HG03439 (cell line): ENCODE measurements at regions not wholly inside any gene's neighbourhood (a gene's known extent, or its start where the extent isn't known, plus 50 kb on each side); places are given as distances from the start of the nearest gene placed in this dataset.
"Not testable (repeated sequence)": the region's sequence is repeated elsewhere in the genome, so short reads cannot be mapped to it uniquely, and the experiment has no call there.

ENCODE experiments used
- ATAC-seq: cut with Tn5 transposase; IDR thresholded peaks from one replicate; pipeline ENCODE4 v1.9.1; 2021; ENCODE audit warnings: mild to moderate bottlenecking, moderate library complexity; ENCODE audit not compliant: unreplicated experiment

- no peak for ATAC-seq
Measured at GRCh38 chr3:127420829-127421228, 133.0 kb upstream of the PRR20G start.

GRCh38 chr3:127419641-127420553 lies 132.1 kb upstream of the PRR20G start:
- ATAC-seq, result no peak

- no peak for ATAC-seq
Measured at GRCh38 chr3:127419182-127419581, 131.3 kb upstream of the PRR20G start.

- no peak for ATAC-seq
Measured at GRCh38 chr3:127418560-127419147, 130.8 kb upstream of the PRR20G start.

GRCh38 chr3:127417709-127418559 lies 130.1 kb upstream of the PRR20G start:
- ATAC-seq, result no peak

- ATAC-seq, result no peak
Measured at GRCh38 chr3:127413871-127414270, 126.0 kb upstream of the PRR20G start.

- no peak for ATAC-seq
Measured at GRCh38 chr3:127413318-127413673, 125.5 kb upstream of the PRR20G start.

GRCh38 chr3:127412578-127413317 lies 124.9 kb upstream of the PRR20G start:
- ATAC-seq, result no peak

- not testable (repeated sequence) for ATAC-seq
Measured at GRCh38 chr3:127411875-127412274, 124.0 kb upstream of the PRR20G start.

GRCh38 chr3:127411083-127411727 lies 123.4 kb upstream of the PRR20G start:
- ATAC-seq, result no peak

GRCh38 chr3:127410678-127411077 lies 122.8 kb upstream of the PRR20G start:
- ATAC-seq, result no peak

- ATAC-seq, result no peak
Measured at GRCh38 chr3:127410137-127410488, 122.3 kb upstream of the PRR20G start.

GRCh38 chr3:127409421-127410136 lies 121.7 kb upstream of the PRR20G start:
- no peak for ATAC-seq

- ATAC-seq, result no peak
Measured at GRCh38 chr3:127408684-127409420, 121.0 kb upstream of the PRR20G start.

GRCh38 chr3:127408022-127408683 lies 120.3 kb upstream of the PRR20G start:
- no peak for ATAC-seq

- ATAC-seq, result no peak
Measured at GRCh38 chr3:127407026-127407939, 119.4 kb upstream of the PRR20G start.

- ATAC-seq, result no peak
Measured at GRCh38 chr3:127406309-127407025, 118.6 kb upstream of the PRR20G start.
